A673 (cell line): ENCODE measurements at regions not wholly inside any gene's neighbourhood (a gene's known extent, or its start where the extent isn't known, plus 50 kb on each side); places are given as distances from the start of the nearest gene placed in this dataset.
A peak's percentile ranks its signal among the peaks of the same experiment; 100 is the strongest.

Experiments
- BruUV-seq: library from RNA; stranded (reverse); fragments of 400-500 nt; replicated peaks from 2 replicates; lab custom pipeline; 2021; lab: Mats Ljungman, UMichigan
- CTCF ChIA-PET: fragments of 300-600 bp; sonication (Branson Sonifier 250); formaldehyde crosslinking; loops from one replicate; lab custom pipeline; 2022; ENCODE audit warnings: antibody characterized with exemption; lab: Charles Lee
- POLR2A ChIA-PET: fragments of 300-600 bp; sonication (Branson Sonifier 250); formaldehyde crosslinking; loops from one replicate; lab custom pipeline; 2022; ENCODE audit warnings: antibody characterized with exemption; ENCODE audit not compliant: low non-redundant PET; lab: Charles Lee
- DNase-seq: peaks from one replicate; pipeline ENCODE4 v3.0.0-alpha.2; 2015; ENCODE audit warnings: low spot score
- H3K27ac ChIP-seq: fragments of 200-600 bp; sonication (generic); 2 replicates; pipeline ENCODE4 v1.5.1; 2016; ENCODE audit warnings: mixed run types, low read depth, mild to moderate bottlenecking, mixed read lengths, antibody characterized with exemption, low read length; ENCODE audit not compliant: poor library complexity, severe bottlenecking
- H3K27me3 ChIP-seq: fragments of 200-600 bp; sonication (generic); replicated peaks from 2 replicates; pipeline ENCODE4 v1.6.1; 2017; ENCODE audit warnings: mixed run types, low read depth, mild to moderate bottlenecking, mixed read lengths, antibody characterized with exemption, low read length; ENCODE audit not compliant: insufficient read depth, poor library complexity
- H3K36me3 ChIP-seq: fragments of 200-600 bp; sonication (generic); 2 replicates; pipeline ENCODE4 v1.6.1; 2016; ENCODE audit warnings: mixed run types, mild to moderate bottlenecking, mixed read lengths, antibody characterized with exemption, low read length; ENCODE audit not compliant: insufficient read depth, poor library complexity, severe bottlenecking
- H3K4me1 ChIP-seq: fragments of 200-600 bp; sonication (generic); 2 replicates; pipeline ENCODE4 v1.6.1; 2017; ENCODE audit warnings: mixed run types, mild to moderate bottlenecking, mixed read lengths, antibody characterized with exemption, low read length; ENCODE audit not compliant: insufficient read depth, poor library complexity, severe bottlenecking
- H3K4me3 ChIP-seq: fragments of 200-600 bp; sonication (generic); 2 replicates; pipeline ENCODE4 v1.5.1; 2016; ENCODE audit warnings: low read depth, mixed run types, mild to moderate bottlenecking, mixed read lengths, low read length; ENCODE audit not compliant: poor library complexity, severe bottlenecking
- H3K9me3 ChIP-seq: fragments of 200-600 bp; sonication (generic); 2 replicates; pipeline ENCODE4 v1.6.1; 2016; ENCODE audit warnings: mixed run types, low read depth, mild to moderate bottlenecking, mixed read lengths, antibody characterized with exemption, low read length; ENCODE audit not compliant: poor library complexity, severe bottlenecking
- EZH2 ChIP-seq: fragments of 200-600 bp; sonication (generic); IDR thresholded peaks from 2 replicates; pipeline ENCODE4 v1.6.1; 2017; ENCODE audit warnings: borderline replicate concordance, low read depth, mild to moderate bottlenecking, mixed read lengths, antibody characterized with exemption, low read length; ENCODE audit not compliant: poor library complexity, severe bottlenecking
- intact Hi-C: fragments of 100-400 bp; cut with micrococcal nuclease; formaldehyde crosslinking; loops from one replicate; pipeline ENCODE4 v1.10.0; 2022; ENCODE audit not compliant: unreplicated experiment
- TF ChIP-seq, protein P1 (sequence below): fragments of 300-800, 200-600 bp; sonication (generic); conservative IDR thresholded peaks from 2 replicates; pipeline ENCODE4 v1.5.1; 2017; ENCODE audit warnings: low read depth, mild to moderate bottlenecking, antibody characterized with exemption, low read length, moderate library complexity, mixed read lengths

DNA sequence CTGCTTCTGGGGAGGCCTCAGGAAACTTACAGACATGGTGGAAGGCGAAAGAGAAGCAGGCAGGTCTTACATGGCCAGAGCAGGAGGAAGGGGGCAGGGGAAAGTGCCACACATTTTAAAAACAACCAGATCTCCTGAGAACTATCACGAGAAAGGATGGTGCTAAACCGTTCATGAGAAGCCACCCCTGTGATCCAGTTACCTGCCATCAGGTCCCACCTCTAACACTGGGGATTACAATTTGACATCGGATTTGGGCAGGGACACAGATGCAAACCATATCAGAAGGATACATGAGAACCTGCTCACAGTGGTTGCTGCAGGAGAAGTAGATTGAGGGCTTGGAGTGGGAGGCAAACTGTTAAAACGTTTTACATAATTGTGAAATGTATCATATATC lies 152.2 kb downstream of the ADAMTS15 start:
- Histone ChIP-seq H3K27me3 (no peaks in the 10 kb centered on the region), H3K9me3 (no peaks in the 10 kb centered on the region), H3K36me3 (no peaks in the 10 kb centered on the region), H3K4me3 (no peak overlapping the region), H3K4me1 (no peaks in the 10 kb centered on the region), H3K27ac (no peak overlapping the region)
- CTCF ChIA-PET: no interaction called here
- TF ChIP-seq, protein P1, sequence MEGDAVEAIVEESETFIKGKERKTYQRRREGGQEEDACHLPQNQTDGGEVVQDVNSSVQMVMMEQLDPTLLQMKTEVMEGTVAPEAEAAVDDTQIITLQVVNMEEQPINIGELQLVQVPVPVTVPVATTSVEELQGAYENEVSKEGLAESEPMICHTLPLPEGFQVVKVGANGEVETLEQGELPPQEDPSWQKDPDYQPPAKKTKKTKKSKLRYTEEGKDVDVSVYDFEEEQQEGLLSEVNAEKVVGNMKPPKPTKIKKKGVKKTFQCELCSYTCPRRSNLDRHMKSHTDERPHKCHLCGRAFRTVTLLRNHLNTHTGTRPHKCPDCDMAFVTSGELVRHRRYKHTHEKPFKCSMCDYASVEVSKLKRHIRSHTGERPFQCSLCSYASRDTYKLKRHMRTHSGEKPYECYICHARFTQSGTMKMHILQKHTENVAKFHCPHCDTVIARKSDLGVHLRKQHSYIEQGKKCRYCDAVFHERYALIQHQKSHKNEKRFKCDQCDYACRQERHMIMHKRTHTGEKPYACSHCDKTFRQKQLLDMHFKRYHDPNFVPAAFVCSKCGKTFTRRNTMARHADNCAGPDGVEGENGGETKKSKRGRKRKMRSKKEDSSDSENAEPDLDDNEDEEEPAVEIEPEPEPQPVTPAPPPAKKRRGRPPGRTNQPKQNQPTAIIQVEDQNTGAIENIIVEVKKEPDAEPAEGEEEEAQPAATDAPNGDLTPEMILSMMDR: no peak
- no peak for TF ChIP-seq EZH2
- POLR2A ChIA-PET: no interaction called here
- intact Hi-C loops: no loop called here
- no TSS peak for BruUV-seq
- DNase-seq: no peak

DNA sequence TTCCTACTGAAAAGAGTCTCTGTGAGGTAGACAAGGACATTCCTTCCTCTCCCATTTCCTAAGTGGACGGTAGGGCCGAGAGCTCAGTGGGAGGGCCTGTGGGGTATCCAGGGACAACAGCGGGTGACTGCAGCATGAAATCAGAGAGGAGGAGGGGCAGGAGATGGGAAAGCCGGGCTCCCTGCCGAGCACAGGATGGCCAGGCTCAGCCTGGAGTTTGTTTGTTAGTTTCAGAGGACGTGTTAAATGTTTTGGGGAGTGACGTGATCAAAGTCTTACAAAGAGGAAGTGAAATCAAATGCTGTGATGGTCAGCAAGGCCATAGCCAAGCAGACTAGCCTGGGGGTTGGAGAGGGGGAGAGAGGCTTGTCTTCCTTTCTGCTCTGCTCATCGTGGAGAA lies 152.7 kb downstream of the ADAMTS15 start:
- Histone ChIP-seq H3K36me3 (no peaks in the 10 kb centered on the region), H3K27ac (no peak overlapping the region), H3K4me1 (no peaks in the 10 kb centered on the region), H3K4me3 (no peak overlapping the region), H3K9me3 (no peaks in the 10 kb centered on the region), H3K27me3 (no peaks in the 10 kb centered on the region)
- TF ChIP-seq EZH2: no peak
- TF ChIP-seq, protein P1: no peak
- intact Hi-C loops: no loop called here
- ChIA-PET POLR2A (no interaction called here), CTCF (no interaction called here)
- BruUV-seq: no TSS peak
- peak; percentile 54 for DNase-seq

DNA sequence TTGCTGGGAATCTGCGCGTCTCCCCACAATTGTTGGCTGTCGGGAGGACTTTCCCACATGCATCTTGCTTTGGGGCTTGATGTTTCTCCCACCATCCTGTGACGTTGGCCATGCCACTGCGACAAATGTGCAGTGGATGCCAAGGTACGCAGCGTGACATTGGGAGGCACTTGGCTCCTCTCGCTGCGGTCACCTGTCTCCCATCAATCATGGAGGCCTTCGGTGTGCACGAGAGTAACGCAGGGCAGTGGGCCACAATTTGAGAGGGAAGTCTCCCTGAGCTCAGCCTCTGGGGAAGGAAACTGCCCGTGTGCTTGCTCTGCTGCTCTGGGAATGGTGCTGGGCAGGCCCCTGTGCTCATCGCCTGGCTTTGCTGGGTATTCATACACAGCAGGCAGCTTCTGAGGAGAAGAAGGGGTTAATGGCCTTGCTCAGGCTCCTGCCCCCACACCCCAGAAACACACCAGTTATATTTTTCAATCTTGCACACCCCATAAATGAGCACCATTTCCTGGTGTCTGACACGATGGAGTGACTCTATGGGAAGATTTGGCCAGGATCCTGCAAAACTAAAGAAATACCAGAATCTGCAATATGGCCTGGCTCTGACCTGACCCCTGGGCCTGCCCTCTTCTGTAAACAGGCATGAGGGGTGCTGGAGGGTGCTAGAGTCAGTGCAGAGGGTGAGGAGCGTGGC lies 153.5 kb downstream of the ADAMTS15 start:
- Histone ChIP-seq H3K36me3 (no peaks in the 10 kb centered on the region), H3K4me1 (peaks cover 3% of the 10 kb centered on the region), H3K27me3 (no peaks in the 10 kb centered on the region), H3K27ac (no peak overlapping the region), H3K4me3 (no peak overlapping the region), H3K9me3 (no peaks in the 10 kb centered on the region)
- no peak for DNase-seq
- POLR2A ChIA-PET: no interaction called here
- CTCF ChIA-PET: no interaction called here
- intact Hi-C loops: no loop called here
- BruUV-seq: no TSS peak
- TF ChIP-seq EZH2: no peak
- TF ChIP-seq, protein P1: no peak
